ENCODE measurements at regions not wholly inside any gene's neighbourhood (a gene's known extent, or its start where the extent isn't known, plus 50 kb on each side); places are given as distances from the start of the nearest gene placed in this dataset.

DNA sequence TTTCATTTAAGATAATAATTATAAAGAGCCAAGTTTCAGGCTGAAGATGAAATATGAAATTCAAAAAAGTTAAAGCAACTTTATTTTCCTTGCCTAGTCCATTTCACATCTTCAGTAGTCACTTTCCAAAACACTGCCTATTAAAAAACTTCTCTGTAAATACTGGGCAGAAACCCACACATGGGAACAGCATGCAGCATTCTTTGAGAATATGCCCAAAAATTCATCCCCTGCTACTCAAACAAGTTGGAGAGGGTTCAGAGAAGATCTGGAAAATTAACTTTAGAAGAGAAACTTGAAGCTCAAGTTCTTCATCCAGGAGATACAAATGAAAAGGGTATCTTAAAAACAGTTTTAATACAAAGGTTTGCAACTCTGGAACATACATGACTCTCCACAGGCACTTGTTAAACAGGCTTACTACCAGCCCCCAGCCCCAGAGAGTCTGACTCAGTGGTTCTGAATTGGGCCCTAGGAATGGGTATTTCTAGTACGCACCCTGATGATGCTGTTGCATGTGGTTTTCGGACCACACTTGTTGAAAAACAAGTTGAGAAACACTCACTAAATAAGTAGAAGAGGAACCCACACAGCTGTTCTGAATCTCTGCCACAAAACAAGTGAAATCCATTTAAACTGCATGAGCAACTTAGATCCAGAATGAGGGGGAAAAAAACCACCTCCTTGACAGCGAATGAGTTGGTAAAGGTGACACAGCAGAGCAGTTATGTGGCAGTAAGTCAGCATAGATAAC, 329.1 kb downstream of the SATB2 start:
- DNase-seq (no peak), ATAC-seq (no peak)
- Histone ChIP-seq H3K9me3 (ENCODE audit: low read length) (no peaks in the 10 kb centered on the region), H3K36me3 (ENCODE audit: low read depth, low read length) (no peaks in the 10 kb centered on the region), H3K9ac (ENCODE audit: low read length) (no peak overlapping the region), H3K79me2 (ENCODE audit: low read length) (no peaks in the 10 kb centered on the region), H4K20me1 (ENCODE audit: low read length) (no peaks in the 10 kb centered on the region), H3K4me2 (ENCODE audit: low read length) (no peak overlapping the region), H2AFZ (ENCODE audit: low read length) (no peak overlapping the region), H3K27me3 (ENCODE audit: low read length) (0 out of 2 replicates have a peak, but pooled peaks cover 11% of the 10 kb centered on the region), H3K4me3 (ENCODE audit: low read length) (no peak overlapping the region), H3K4me1 (ENCODE audit: insufficient read depth, low read length) (no peaks in the 10 kb centered on the region), H3K9me2 (replicated peaks; ENCODE audit: low read length) (no peaks in the 10 kb centered on the region), H3K27ac (ENCODE audit: low read length) (no peak overlapping the region), H3F3A (ENCODE audit: low read length, unreplicated experiment) (no peaks in the 10 kb centered on the region)
- intact Hi-C loops (cut with micrococcal nuclease) = no loop called here
- no TSS peak for BruUV-seq (replicated peaks)
- POLR2A ChIA-PET (ENCODE audit: unreplicated experiment) = no interaction called here
- CTCF ChIA-PET = no interaction called here
- no peak for TF ChIP-seq EZH2 (IDR thresholded peaks at IDR 0.05; ENCODE audit: low read length, unreplicated experiment)
- TF ChIP-seq, protein P1, sequence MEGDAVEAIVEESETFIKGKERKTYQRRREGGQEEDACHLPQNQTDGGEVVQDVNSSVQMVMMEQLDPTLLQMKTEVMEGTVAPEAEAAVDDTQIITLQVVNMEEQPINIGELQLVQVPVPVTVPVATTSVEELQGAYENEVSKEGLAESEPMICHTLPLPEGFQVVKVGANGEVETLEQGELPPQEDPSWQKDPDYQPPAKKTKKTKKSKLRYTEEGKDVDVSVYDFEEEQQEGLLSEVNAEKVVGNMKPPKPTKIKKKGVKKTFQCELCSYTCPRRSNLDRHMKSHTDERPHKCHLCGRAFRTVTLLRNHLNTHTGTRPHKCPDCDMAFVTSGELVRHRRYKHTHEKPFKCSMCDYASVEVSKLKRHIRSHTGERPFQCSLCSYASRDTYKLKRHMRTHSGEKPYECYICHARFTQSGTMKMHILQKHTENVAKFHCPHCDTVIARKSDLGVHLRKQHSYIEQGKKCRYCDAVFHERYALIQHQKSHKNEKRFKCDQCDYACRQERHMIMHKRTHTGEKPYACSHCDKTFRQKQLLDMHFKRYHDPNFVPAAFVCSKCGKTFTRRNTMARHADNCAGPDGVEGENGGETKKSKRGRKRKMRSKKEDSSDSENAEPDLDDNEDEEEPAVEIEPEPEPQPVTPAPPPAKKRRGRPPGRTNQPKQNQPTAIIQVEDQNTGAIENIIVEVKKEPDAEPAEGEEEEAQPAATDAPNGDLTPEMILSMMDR (conservative IDR thresholded peaks at IDR 0.05; ENCODE audit: low read depth, low read length) = no peak
- no peak for TF ChIP-seq EZH2phosphoT487 (IDR thresholded peaks at IDR 0.05; ENCODE audit: borderline replicate concordance, low read length)

DNA sequence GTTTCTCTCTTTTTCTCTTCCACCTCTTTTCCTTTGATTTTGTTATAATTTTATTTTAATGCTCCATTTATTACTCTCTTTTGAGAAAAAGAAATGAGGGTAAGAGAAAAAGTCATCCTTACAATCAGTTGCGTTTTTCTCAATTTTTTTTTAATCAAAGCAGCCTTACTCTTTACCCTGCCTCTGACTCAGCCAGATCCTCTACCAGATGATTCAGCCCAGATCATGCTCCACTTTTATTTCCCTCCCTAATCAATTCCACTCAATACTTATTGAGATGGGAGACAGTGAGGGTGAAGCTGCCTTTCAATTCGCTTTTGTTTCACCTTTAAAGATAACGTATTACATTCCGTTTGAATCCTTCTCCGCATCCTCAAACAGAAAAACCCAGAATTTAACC, 337.9 kb downstream of the SATB2 start:
- CTCF ChIA-PET = no interaction called here
- intact Hi-C loops (cut with micrococcal nuclease) = no loop called here
- Histone ChIP-seq H3K36me3 (ENCODE audit: low read depth, low read length) (no peaks in the 10 kb centered on the region), H3K9ac (ENCODE audit: low read length) (no peak overlapping the region), H4K20me1 (ENCODE audit: low read length) (no peaks in the 10 kb centered on the region), H3K4me1 (ENCODE audit: insufficient read depth, low read length) (no peaks in the 10 kb centered on the region), H3K27ac (ENCODE audit: low read length) (no peak overlapping the region), H3F3A (ENCODE audit: low read length, unreplicated experiment) (no peaks in the 10 kb centered on the region), H3K27me3 (ENCODE audit: low read length) (peaks cover 47% of the 10 kb centered on the region), H2AFZ (ENCODE audit: low read length) (no peak overlapping the region), H3K9me3 (ENCODE audit: low read length) (no peaks in the 10 kb centered on the region), H3K79me2 (ENCODE audit: low read length) (no peaks in the 10 kb centered on the region), H3K9me2 (replicated peaks; ENCODE audit: low read length) (no peaks in the 10 kb centered on the region), H3K4me2 (ENCODE audit: low read length) (no peak overlapping the region), H3K4me3 (ENCODE audit: low read length) (no peak overlapping the region)
- BruUV-seq (replicated peaks) = no TSS peak
- TF ChIP-seq EZH2phosphoT487 (IDR thresholded peaks at IDR 0.05; ENCODE audit: borderline replicate concordance, low read length) = no peak
- TF ChIP-seq, protein P1 (conservative IDR thresholded peaks at IDR 0.05; ENCODE audit: low read depth, low read length) = no peak
- TF ChIP-seq EZH2 (IDR thresholded peaks at IDR 0.05; ENCODE audit: low read length, unreplicated experiment) = no peak
- POLR2A ChIA-PET (ENCODE audit: unreplicated experiment) = no interaction called here
- ATAC-seq (no peak), DNase-seq (no peak)

DNA sequence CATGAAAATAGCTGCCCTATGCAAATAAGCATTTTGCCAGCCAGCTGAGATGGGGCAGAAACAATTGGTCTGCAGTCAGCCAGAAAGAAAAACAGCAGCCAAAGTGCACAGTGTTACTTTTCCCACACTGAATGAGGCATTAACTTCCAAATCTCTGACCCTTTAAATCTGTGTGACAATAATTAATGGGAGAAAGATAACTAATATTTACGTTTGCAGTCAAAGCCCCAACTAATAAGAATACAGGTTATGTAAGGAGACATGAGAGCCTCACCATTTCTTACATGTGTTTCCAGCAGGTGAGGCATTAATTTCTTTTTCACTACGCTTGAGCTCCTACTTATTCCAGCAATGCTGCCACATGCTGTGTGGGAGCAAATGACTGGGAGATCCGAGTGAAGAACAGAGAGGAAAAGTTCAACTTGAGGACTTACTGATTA, 339.0 kb downstream of the SATB2 start:
- intact Hi-C loops (cut with micrococcal nuclease) = no loop called here
- H3K79me2 ChIP-seq (ENCODE audit: low read length) = no peaks in the 10 kb centered on the region
- ChIA-PET CTCF (no interaction called here), POLR2A (ENCODE audit: unreplicated experiment) (no interaction called here)
- H4K20me1 ChIP-seq (ENCODE audit: low read length) = no peaks in the 10 kb centered on the region
- no peaks in the 10 kb centered on the region for H3K9me2 ChIP-seq (replicated peaks; ENCODE audit: low read length)
- BruUV-seq (replicated peaks) = no TSS peak
- no peak overlapping the region for H3K9ac ChIP-seq (ENCODE audit: low read length)
- H3K4me2 ChIP-seq (ENCODE audit: low read length) = no peak overlapping the region
- H3K27me3 ChIP-seq (ENCODE audit: low read length) = peaks cover 44% of the 10 kb centered on the region
- no peaks in the 10 kb centered on the region for H3K4me1 ChIP-seq (ENCODE audit: insufficient read depth, low read length)
- TF ChIP-seq, protein P1 (conservative IDR thresholded peaks at IDR 0.05; ENCODE audit: low read depth, low read length) = no peak
- TF ChIP-seq EZH2phosphoT487 (IDR thresholded peaks at IDR 0.05; ENCODE audit: borderline replicate concordance, low read length) (no peak), EZH2 (IDR thresholded peaks at IDR 0.05; ENCODE audit: low read length, unreplicated experiment) (no peak)
- no peaks in the 10 kb centered on the region for H3K36me3 ChIP-seq (ENCODE audit: low read depth, low read length)
- no peak overlapping the region for H3K27ac ChIP-seq (ENCODE audit: low read length)
- H3K9me3 ChIP-seq (ENCODE audit: low read length) = no peaks in the 10 kb centered on the region
- H2AFZ ChIP-seq (ENCODE audit: low read length) = no peak overlapping the region
- no peaks in the 10 kb centered on the region for H3F3A ChIP-seq (ENCODE audit: low read length, unreplicated experiment)
- DNase-seq = no peak
- no peak for ATAC-seq
- H3K4me3 ChIP-seq (ENCODE audit: low read length) = no peak overlapping the region

Measured in PC-3 (cell line).